ENCODE measurements at regions not wholly inside any gene's neighbourhood (a gene's known extent, or its start where the extent isn't known, plus 50 kb on each side); places are given as distances from the start of the nearest gene placed in this dataset.
A peak's percentile ranks its signal among the peaks of the same experiment; 100 is the strongest.
"Not testable (repeated sequence)": the region's sequence is repeated elsewhere in the genome, so short reads cannot be mapped to it uniquely, and the experiment has no call there.

DNA sequence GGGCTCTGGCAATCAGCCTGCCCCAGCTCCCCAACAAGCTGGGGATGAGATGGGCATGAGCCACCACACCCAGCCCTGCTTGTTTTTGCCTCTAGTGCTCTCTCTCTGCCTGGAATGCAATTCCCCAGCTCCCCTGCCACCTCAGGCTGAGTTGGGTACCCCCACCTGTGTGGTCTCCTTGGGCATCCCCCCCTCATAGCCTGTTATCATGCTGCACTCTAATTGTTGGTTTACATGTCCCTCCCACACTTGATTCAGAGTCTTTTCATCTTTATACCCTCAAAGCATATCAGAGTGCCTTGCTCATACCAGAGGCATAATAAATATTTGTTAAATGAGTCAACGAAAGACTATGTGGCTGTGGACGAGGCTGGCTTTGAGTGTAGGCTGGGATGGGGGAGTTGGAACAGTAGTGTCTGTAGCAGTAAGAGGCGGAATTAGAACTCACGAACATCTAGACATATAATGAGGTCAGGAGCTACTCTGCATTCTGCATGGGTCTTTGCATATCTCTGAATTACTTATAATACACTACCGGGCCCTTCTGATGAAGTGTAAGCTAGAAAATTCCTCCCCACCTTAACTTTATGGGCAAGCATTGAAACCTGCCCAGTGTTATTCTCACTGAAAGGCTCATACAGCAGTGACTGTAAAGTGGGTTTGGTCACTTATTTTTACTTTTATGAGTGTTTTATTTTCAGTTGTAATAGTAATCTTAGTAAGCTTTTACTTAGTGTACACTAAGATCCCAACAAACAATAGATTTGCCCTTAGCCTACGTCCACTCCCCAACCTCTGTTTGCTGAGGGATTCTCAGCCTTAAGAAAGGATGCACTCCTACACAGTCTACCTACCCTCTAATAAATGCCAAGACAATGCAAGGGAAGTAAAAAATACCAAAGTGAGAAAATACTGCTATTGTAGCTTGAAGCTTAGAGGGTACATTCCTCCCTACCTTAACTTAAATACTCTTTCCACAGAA, 58.7 kb downstream of the EDN1 start:
- no peak for DNase-seq (ENCODE audit: low spot score)

DNA sequence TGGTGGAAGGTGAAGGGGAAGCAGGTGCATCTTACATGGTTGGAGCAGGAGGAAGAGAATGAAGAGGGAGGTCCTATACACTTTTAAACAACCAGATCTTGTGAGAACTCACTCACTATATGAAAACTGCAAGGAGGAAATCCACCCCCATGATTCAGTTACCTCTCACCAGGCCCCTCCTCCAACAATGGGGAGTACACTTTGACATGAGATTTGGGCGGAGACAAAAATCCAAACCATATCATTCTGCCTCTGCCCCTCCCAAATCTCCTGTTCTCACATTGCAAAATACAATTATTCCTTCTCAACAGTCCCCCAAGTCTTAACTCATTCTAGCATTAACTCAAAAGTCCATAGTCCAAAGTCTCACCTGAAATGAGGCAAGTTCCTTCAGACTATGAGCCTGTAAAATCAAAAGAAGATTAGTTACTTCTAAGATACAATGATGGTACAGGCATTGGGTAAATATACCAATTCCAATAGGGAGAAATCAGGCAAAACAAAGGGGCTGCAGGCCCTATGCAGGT, 60.5 kb downstream of the EDN1 start:
- no peak for DNase-seq (ENCODE audit: low spot score)

DNA sequence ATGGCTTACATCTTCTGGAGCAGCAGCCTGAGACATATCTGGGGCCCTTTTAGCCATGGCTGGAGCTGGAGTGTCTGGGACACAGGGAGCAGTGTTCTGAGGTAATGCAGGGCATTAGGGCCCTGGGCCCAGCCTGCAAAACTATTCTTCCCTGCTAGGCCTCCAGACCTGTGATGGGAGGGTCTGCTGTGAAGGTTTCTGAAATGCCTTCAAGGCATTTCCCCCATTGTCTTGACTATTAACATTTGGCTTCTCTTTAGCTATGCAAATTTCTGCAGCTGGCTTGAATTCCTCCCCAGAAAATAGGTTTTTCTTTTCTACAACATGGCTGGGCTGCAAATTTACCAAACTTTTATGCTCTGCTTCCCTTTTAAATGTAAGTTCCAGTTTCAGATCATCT, 61.5 kb downstream of the EDN1 start:
- no peak for DNase-seq (ENCODE audit: low spot score)

DNA sequence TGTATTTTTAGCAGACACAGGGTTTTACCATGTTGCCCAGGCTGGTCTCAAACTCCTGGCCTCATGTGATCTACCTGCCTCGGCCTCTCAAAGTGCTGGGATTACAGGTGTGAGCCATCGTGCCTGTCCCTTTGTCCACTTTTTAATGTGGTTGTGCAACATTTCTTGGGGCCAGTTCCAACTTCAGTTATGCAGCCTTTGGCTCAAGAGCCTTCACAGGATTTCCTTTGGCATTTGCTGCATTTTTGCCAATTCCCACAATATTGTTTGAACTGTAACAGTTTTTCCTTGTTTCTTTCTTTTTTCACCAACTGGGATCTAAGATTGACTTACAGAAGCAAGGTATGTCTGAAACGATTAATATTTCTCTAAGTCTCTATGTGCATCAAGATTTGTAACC, 63.6 kb downstream of the EDN1 start:
- DNase-seq (ENCODE audit: low spot score) = no peak

DNA sequence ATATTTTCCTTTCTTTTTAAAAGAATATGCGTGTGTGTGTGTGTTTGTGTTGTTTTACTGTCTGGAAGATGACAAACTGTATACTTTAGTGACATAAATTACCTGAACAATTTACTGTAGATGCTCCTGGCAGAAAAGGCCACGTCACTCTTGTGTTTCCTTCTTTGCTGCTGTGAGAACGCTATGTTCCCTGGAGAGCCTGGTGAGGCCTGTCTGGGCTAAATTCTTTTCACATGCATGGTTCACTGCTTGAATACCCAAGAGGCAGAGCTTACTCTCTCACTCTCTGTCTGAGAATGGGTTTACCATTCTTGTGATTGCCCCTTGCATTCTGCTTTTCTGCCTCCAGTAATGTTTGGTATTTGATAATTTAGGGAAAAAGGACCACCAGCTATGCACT, 64.3 kb downstream of the EDN1 start:
- DNase-seq (ENCODE audit: low spot score) = peak; percentile 15

DNA sequence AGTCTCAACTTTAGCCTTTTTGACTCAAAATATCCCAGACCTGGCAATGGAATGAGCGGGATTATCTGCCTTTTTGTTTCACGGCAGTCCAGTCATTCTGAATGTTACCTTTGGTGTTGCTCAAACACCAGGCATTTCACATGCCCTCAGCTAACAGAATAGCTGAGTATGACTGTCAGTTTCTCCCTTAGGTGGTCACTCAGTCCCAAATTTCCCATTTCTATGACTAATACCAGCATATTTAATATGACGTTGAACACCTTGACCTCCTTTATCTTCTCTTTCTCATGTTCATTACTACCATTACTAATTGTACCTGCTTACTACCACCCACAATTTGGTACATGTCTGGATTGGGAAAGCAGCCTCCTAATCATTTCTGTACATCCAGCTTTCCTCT, 65.2 kb downstream of the EDN1 start:
- DNase-seq (ENCODE audit: low spot score) = no peak

DNA sequence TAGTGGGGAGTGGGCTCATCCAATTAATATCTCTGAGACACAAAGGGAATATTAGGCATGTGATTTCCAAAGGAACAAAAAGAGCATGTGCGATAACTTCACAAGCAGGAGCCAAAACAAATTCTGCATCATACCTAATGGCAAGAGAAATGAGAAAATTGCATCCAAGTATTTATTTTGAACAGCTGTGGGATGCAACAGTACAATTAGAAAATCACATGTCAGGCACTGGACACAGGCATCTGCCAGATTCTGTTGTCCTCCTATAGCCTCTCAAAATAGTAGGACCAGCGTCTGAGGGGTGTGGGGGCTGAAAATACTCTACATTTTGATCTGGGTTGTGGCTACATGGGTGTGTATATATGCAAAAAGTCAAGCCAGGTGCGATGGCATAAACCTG, 66.3 kb downstream of the EDN1 start:
- DNase-seq (ENCODE audit: low spot score) = no peak

DNA sequence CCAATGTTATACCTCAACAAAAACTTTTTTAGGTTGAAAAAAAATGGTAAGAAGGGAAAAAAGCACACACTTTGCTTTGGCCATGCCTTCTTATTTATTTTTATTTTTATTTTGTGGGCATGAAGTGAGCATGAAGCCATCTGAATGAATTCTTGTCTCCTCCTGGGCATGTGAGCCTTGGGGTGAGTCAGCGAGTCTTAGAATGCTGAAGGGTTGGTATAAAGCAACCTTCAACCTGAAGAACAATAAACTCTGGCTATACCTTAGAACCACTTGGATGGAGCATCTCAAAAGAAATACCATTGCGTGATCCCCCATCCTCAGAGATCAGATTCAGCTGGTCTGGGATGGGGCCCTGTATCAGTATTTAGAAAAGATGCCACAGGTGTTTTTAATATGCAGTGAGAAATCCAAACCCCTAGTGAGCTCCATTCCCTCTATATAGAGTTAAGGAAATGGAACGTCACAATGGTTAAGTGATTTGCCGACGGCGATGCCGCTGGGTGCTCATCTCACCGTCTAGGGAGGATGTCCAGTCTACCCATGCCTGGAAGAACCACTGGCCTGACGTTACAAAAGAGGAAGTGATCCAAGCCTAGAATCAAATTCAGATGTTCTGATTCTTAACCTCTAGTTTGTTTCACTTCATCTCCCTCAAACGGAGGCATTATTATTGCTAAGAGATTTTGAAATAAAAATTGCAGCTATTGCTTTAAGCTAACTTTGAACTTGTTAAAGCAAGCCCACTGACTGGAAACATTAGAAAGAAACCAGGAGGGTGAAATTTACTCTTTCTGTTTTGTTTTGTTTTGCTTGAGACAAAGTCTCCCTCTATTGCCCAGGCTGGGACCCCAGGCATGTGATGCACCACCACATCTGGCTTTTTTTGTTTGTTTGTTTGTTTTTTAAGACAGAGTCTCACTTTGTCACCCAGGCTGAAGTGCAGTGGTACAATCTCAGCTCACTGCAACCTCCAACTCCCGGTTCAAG, 67.1 kb downstream of the EDN1 start:
- peak; percentile 63 for DNase-seq (ENCODE audit: low spot score)

DNA sequence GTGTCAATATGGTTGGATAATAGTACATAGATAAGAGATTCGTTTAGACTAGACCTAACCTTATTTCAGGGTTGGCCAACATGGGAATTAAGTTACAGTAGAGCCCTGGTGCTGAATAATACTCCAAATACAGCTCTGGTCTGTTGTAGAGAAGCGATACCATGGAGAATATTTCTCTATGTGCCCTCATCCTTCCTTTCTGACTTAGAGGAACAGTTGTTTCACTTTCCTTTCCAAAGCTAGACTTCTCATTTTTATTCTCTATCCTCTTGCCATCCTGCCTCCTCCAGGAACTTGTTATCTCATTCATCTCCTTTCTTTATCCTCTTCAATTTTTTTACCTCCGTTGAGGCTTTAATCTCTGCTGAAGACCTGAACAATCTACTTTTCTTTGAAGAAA, 68.9 kb downstream of the EDN1 start:
- peak; percentile 10 for DNase-seq (ENCODE audit: low spot score)

DNA sequence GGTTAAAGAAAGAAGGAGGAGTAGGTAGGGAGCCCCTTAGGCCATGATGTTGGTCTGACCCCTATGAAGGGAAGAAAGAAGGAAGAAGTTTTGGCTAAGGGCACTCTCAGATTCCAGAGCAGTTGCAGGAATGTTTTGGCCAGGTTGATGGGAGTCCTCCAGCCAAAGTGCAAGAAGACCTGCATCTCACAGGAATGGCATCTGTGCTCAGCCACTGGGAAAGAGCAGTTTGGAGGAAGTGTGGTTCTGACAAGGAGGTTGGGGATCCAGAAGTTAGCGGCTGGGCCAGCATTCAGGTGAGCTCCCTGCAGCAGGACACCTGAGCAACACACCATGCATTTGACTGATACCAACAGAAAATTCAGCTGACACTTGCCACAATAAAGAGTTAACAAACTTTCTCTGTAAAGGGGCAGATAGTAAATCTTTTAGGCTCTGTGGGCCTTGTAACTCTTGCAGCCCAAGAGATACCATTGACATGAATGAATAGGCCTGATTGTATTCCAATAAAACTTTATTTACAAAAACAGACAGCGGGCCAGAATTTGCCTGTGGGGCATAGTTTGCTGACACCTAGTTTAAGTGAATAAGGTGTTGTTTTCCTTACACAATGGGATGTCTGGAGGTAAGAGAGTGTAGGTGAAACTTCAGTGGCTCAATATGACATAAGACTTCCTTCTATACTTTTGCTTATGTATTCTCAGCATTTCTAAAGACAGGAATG, 71.0 kb downstream of the EDN1 start:
- DNase-seq (ENCODE audit: low spot score) = no peak

DNA sequence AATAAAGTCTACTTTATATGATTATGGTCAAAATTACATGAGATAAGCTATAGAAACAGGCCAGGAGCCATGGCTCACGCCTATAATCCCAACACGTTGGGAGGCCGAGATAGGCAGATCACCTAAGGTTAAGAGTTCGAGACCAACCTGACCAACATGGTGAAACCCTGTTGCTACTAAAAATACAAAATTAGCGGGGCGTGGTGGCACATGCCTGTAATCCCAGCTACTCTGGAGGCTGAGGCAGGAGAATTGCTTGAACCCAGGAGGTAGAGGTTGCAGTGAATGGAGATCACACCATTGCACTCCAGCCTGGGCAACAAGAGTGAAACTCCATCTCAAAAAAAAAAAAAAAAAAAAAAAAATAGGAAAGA, 73.1 kb downstream of the EDN1 start:
- not testable (repeated sequence) for DNase-seq (ENCODE audit: low spot score)

DNA sequence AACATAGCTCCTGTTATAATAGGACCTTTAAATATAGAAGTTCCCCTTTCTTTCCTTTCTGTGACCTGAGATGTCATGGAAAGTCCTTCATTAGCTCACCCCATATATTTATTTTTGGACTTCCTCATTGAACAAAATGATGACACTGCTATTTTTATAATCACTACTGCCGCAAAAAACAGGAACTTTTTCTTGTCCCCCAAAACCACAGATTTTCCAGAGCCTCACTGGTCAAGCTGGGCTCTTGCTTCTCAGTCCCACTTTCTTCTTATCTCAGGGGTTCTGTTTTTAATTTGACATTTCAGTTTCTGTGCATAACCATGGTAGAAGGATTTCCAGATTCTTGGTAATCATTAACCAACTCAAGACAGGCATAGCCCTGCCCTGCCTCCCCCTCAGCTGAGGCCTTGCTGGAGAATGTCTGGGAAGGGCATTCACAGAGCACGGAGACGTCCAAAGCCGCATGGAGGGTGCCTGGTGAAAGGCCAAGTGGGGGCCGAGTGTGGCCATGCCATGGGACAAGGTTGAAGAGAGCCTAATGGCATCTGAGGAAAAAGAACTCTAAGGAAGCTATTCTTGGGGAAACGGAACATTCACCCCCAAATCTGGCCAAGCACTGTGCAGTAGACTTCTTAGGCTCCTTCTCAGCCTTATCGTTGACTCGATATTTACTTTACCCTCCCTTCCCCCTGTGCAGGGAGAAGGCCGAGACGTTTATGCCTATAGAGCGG, 73.7 kb downstream of the EDN1 start:
- DNase-seq (ENCODE audit: low spot score) = peak; percentile 47

DNA sequence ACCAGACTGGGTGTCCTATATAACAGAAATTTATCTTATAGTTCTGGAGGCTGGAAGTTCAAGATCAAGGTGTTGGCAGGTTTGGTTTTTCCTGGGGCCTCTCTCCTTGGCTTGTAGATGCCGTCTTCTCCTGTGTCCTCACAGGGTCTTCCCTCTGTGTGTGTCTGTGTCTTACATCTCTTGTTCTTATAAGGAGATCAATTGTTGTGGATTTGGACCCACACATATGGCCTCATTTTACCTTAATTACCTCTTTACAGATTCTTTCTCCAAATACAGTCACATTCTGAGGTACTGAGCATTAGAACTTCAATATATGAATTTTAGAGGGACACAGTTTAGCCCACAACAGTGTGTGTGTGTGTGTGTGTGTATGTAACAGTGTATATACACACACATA, 74.5 kb downstream of the EDN1 start:
- no peak for DNase-seq (ENCODE audit: low spot score)

DNA sequence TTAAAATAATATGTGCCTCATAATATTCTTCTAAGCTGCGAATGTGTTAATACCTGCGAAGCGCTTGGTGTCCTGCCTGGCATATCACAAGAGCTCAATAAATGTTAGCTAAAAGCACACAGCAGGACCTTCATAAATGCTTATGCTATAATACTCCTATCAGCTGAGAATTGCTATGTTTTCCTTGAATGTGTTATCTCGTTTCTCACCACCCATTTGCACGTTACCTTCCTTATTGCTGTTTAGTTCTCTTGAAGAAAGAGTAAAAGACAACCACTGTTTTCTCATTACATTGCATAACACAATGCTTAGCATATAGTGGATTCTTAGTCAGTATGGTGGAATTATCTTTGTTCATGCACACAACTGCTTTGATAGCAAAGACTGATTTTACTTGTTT, 76.6 kb downstream of the EDN1 start:
- no peak for DNase-seq (ENCODE audit: low spot score)

DNA sequence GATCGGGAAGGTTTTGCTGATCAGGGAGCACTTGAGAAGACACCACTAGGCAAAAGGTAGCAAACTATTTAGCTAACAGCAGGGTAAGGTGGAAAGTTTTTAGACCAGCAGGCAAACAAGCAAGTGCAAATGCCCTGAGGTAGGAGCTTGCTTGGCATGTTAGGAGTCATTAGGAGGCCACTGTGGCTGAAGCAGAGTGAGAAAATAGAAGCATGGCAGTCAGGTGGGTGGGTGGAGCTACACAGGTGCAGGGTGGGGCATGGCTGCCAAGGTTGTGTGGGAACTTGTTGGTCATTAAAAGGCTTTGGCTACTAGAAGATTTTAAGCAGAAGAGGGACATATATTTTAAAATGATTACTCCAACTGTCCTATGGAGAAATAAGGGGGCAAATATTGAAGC, 77.3 kb downstream of the EDN1 start:
- no peak for DNase-seq (ENCODE audit: low spot score)

DNA sequence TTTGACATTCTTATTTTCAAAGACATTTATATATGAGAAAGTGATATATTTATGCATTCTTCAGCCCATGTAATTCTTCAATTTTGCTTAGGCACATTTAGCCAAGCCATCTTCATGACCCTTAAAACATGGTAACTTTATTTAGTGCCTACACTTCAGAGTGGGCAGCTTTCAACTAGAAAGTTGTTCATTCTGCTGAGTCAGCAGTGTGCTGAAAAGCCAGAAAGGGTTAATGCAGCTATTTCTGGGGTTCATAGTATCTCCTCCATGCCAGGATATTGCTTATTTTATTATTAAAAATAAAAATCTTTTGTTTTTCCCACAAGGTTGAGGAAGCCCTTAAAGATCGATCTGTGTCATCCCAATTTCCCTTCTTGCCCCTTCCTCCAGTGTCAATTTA, 79.2 kb downstream of the EDN1 start:
- no peak for DNase-seq (ENCODE audit: low spot score)

DNA sequence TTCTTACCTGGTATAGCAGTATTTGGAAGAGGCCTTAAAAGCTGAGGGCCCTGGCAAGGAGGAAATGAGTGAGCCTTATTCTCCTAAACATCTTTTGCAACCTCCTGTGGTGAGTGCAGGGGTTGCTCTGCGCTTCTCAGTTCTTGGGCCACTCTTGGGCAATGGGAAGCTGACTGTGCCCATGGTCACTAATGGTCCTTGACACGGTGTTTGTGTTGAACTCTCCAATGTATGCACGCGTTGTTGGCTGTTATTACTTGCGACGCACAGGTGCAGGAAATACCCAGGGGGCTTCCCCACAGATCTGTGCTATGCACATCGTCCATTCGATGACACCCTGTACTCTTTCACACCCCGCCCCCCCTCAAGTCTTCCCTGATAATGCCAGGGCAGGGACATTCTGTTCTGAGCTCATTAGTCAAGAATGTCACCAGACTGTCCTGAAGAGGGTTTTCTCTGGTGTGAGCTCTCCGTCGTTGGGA, 79.7 kb downstream of the EDN1 start:
- DNase-seq (ENCODE audit: low spot score) = peak; percentile 7

DNA sequence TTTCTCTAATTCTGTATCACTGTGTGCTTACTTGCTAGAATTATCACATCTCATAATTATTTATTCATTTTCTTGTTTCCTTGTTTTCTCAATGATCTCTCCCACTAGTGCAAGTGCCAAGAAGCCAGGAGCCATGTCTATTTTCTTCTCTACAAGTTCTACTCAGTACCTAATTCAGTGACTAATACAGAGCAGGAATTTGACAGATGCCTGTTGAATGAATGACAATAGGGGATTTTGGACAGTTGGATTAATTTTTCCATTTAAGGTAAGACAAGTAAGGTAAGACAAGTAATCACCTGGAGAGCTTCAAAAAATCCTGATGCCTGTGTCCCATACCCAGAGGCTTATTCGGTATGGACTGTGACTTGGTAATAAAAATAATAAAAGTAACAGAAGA, 81.0 kb downstream of the EDN1 start:
- DNase-seq (ENCODE audit: low spot score) = no peak

DNA sequence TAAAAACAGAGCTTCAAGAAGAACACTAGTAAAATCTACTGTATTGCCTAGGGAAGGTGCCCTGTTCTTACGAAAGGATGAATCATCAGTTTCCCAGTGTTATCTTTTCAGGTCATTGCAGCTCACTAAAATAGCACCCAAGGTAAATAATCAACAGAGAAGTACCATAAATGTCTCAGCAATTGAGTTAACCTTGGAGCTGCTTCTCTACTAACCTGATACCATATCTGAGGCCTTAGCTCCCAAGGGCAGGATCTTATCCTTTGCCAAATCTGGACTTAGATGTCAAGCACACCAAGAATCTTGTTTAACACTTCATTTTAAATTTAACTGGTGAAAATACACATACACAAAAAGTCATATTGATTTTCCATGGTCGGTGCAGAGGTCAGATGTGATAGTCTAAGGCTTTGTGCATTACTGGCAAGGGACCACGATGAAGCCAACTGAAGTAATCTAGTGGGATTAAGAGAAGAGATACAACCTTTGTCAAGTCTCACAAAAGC, 81.5 kb downstream of the EDN1 start:
- no peak for DNase-seq (ENCODE audit: low spot score)

DNA sequence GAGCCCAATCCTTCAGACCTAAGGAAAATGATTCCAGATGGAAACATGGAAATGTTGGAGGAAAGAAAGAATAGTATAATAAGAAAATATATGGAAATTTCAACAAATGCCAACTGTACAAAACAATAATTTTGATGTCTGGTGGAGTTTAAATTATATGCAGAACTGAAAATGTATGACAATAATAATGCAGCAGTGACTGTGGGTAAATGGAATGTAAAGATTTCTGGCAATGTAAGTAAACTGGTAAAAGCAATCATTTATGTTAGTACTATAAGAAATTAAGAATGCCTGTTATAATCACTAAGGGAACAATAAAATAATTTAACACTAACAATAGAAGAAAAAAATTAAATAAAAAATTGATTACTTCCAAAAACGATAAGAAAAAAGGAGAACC, 89.0 kb downstream of the EDN1 start:
- no peak for DNase-seq (ENCODE audit: low spot score)

DNA sequence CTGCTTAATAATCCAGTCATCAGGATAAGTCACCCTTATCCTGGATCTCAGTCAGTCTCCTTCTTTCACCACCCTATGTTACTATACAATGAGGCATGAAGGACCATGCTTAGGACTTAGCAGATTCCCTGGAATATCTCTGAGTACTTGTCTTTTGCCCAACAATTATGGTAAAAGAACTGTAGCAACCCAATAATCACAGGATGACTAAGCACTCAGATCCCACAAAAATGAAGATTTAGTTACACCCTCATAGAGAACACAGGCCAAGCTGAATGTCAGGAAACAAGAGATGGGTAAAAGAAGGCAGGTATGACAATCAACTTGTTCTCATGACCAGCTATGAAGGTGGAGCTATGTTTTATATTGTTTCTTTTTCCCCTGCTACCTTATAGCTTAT, 91.4 kb downstream of the EDN1 start:
- DNase-seq (ENCODE audit: low spot score) = no peak
